Ascending aorta (tissue), 2 donors: ENCODE measurements at regions not wholly inside any gene's neighbourhood (a gene's known extent, or its start where the extent isn't known, plus 50 kb on each side); places are given as distances from the start of the nearest gene placed in this dataset.

Source experiments
- DNase-seq, 2 donors: peaks; one replicate each; pipeline ENCODE4 v3.0.0-alpha.2; 2019; ENCODE audit warnings: low spot score in 2 of 2
- H3K27ac ChIP-seq, 2 donors: fragments of 200-600 bp; sonication (generic); one replicate each; pipeline ENCODE4 v1.5.1; 2016 to 2017; ENCODE audit warnings: mild to moderate bottlenecking in 1 of 2
- H3K27me3 ChIP-seq: fragments of 200-600 bp; sonication (generic); one replicate; pipeline ENCODE4 v1.5.1; 2017
- H3K36me3 ChIP-seq, 2 donors: fragments of 200-600 bp; sonication (generic); one replicate each; pipeline ENCODE4 v1.5.1; 2016
- H3K4me1 ChIP-seq, 2 donors: fragments of 200-600 bp; sonication (generic); one replicate each; pipeline ENCODE4 v1.5.1; 2016 to 2017; ENCODE audit warnings: mild to moderate bottlenecking in 1 of 2
- H3K4me3 ChIP-seq, 2 donors: fragments of 200-600 bp; sonication (generic); one replicate each; pipeline ENCODE4 v1.5.1; 2016 to 2017; ENCODE audit warnings: mild to moderate bottlenecking in 1 of 2
- H3K9me3 ChIP-seq, 2 donors: fragments of 200-600 bp; sonication (generic); one replicate each; pipeline ENCODE4 v1.5.1; 2016
- CTCF ChIP-seq, 3 experiments: fragments of 200-600 bp in 2 of 3; fragments of 450-650 bp in 1 of 3; sonication (generic) in 2 of 3; IDR thresholded peaks; one replicate each; pipeline ENCODE4 v1.5.1; 2016 to 2019; ENCODE audit warnings: antibody characterized with exemption in 3 of 3, mild to moderate bottlenecking in 1 of 3, moderate library complexity in 1 of 3
- intact Hi-C: fragments of 100-400 bp; cut with DNase I; formaldehyde crosslinking; loops from one replicate; pipeline ENCODE4 v1.15.1; 2023

GRCh38 chr2:151197184-151198108, 64.2 kb downstream of the RBM43 start:
- intact Hi-C loops: no loop called here
- Histone ChIP-seq H3K4me1 (no peaks in the 10 kb centered on the region), H3K27ac (no peak overlapping the region), H3K36me3 (no peaks in the 10 kb centered on the region), H3K4me3 (no peak overlapping the region), H3K27me3 (no peaks in the 10 kb centered on the region), H3K9me3 (no peaks in the 10 kb centered on the region)
- DNase-seq: no peak
- no peak for TF ChIP-seq CTCF (IDR thresholded peaks at IDR 0.05)

- intact Hi-C loops: no loop called here
- H3K4me3 ChIP-seq: no peak overlapping the region
- TF ChIP-seq CTCF (IDR thresholded peaks at IDR 0.05): no peak
- no peaks in the 10 kb centered on the region for H3K36me3 ChIP-seq
- H3K27ac ChIP-seq: no peak overlapping the region
- DNase-seq: no peak
- no peaks in the 10 kb centered on the region for H3K9me3 ChIP-seq
- H3K4me1 ChIP-seq: no peaks in the 10 kb centered on the region
- H3K27me3 ChIP-seq: no peaks in the 10 kb centered on the region
Measured at GRCh38 chr2:151193576-151193975, 68.1 kb downstream of the RBM43 start.

- Histone ChIP-seq H3K9me3 (no peaks in the 10 kb centered on the region), H3K36me3 (no peaks in the 10 kb centered on the region), H3K4me1 (no peaks in the 10 kb centered on the region), H3K27me3 (no peaks in the 10 kb centered on the region), H3K4me3 (no peak overlapping the region), H3K27ac (no peak overlapping the region)
- TF ChIP-seq CTCF (IDR thresholded peaks at IDR 0.05): no peak
- intact Hi-C loops: no loop called here
- DNase-seq: no peak
Measured at GRCh38 chr2:151192681-151193080, 69.0 kb downstream of the RBM43 start.

GRCh38 chr2:151191001-151191400, 70.7 kb downstream of the RBM43 start:
- intact Hi-C loops: no loop called here

GRCh38 chr2:151189125-151189524, 72.5 kb downstream of the RBM43 start:
- no peaks in the 10 kb centered on the region for H3K27me3 ChIP-seq
- no peaks in the 10 kb centered on the region for H3K4me1 ChIP-seq
- TF ChIP-seq CTCF (IDR thresholded peaks at IDR 0.05): no peak
- no peaks in the 10 kb centered on the region for H3K36me3 ChIP-seq
- no peak overlapping the region for H3K4me3 ChIP-seq
- intact Hi-C loops: no loop called here
- no peak for DNase-seq
- H3K27ac ChIP-seq: no peak overlapping the region
- no peaks in the 10 kb centered on the region for H3K9me3 ChIP-seq

More at GRCh38 chr2:151191001-151191400, 70.7 kb downstream of the RBM43 start:
- DNase-seq: no peak
- no peaks in the 10 kb centered on the region for H3K27me3 ChIP-seq
- H3K36me3 ChIP-seq: no peaks in the 10 kb centered on the region
- H3K4me3 ChIP-seq: no peak overlapping the region
- no peaks in the 10 kb centered on the region for H3K4me1 ChIP-seq
- TF ChIP-seq CTCF (IDR thresholded peaks at IDR 0.05): no peak
- no peaks in the 10 kb centered on the region for H3K9me3 ChIP-seq
- H3K27ac ChIP-seq: no peak overlapping the region
